Upper lobe of left lung (tissue), 4 donors: ENCODE measurements at regions not wholly inside any gene's neighbourhood (a gene's known extent, or its start where the extent isn't known, plus 50 kb on each side); places are given as distances from the start of the nearest gene placed in this dataset.

Experiments
- EP300 ChIP-seq, 4 donors: sonication (generic); formaldehyde crosslinking; IDR thresholded peaks; one replicate each; pipeline ENCODE4 v1.5.1; 2017; ENCODE audit warnings: antibody characterized with exemption in 4 of 4, control low read depth in 2 of 4
- POLR2A ChIP-seq, 4 donors: fragments of 450-650 bp; IDR thresholded peaks; one replicate each; pipeline ENCODE4 v1.5.1; 2016 to 2017; ENCODE audit warnings: antibody characterized with exemption in 4 of 4, mild to moderate bottlenecking in 2 of 4
- POLR2AphosphoS5 ChIP-seq, 2 donors: sonication (generic); formaldehyde crosslinking; IDR thresholded peaks; one replicate each; pipeline ENCODE4 v1.5.1; 2017; ENCODE audit warnings: antibody characterized with exemption in 2 of 2
- TF ChIP-seq, protein P1 (sequence below), 6 experiments: fragments of 450-650 bp in 4 of 6; fragments of 200-600 bp in 2 of 6; sonication (generic) in 2 of 6; IDR thresholded peaks; one replicate each; pipeline ENCODE4 v1.5.1; 2016 to 2019; ENCODE audit warnings: antibody characterized with exemption in 6 of 6

GRCh38 chr7:52540041-52540440, 495.4 kb upstream of the POM121L12 start:
- TF ChIP-seq, protein P1, sequence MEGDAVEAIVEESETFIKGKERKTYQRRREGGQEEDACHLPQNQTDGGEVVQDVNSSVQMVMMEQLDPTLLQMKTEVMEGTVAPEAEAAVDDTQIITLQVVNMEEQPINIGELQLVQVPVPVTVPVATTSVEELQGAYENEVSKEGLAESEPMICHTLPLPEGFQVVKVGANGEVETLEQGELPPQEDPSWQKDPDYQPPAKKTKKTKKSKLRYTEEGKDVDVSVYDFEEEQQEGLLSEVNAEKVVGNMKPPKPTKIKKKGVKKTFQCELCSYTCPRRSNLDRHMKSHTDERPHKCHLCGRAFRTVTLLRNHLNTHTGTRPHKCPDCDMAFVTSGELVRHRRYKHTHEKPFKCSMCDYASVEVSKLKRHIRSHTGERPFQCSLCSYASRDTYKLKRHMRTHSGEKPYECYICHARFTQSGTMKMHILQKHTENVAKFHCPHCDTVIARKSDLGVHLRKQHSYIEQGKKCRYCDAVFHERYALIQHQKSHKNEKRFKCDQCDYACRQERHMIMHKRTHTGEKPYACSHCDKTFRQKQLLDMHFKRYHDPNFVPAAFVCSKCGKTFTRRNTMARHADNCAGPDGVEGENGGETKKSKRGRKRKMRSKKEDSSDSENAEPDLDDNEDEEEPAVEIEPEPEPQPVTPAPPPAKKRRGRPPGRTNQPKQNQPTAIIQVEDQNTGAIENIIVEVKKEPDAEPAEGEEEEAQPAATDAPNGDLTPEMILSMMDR (IDR thresholded peaks at IDR 0.05), result no peak
- TF ChIP-seq POLR2AphosphoS5 (IDR thresholded peaks at IDR 0.05), result no peak
- TF ChIP-seq POLR2A (IDR thresholded peaks at IDR 0.05), result no peak
- no peak for TF ChIP-seq EP300 (IDR thresholded peaks at IDR 0.05)
